GM21717 (cell line): ENCODE measurements at regions not wholly inside any gene's neighbourhood (a gene's known extent, or its start where the extent isn't known, plus 50 kb on each side); places are given as distances from the start of the nearest gene placed in this dataset.

Experiments used
- ATAC-seq: cut with Tn5 transposase; IDR thresholded peaks from one replicate; pipeline ENCODE4 v1.9.1; 2021; ENCODE audit warnings: mild to moderate bottlenecking, moderate library complexity; ENCODE audit not compliant: unreplicated experiment

DNA sequence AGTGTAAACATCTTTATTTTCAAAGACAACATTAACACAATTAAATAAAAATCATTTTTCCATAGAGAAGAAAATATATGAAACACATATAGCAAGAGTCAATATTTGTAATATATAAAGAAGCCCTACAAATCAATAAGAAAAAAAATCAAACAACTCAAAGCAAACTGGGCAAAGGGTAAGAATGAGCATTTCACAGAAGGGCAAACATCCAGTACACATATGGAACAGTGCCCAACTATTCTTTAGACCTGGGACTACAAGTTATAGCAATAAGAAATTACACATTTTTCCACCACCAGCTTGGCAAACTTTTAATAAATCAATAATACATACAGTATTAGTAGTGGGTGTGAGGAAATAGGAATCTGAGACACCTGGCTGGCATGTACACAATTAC, 324.1 kb downstream of the CYP26B1 start:
- no peak for ATAC-seq

DNA sequence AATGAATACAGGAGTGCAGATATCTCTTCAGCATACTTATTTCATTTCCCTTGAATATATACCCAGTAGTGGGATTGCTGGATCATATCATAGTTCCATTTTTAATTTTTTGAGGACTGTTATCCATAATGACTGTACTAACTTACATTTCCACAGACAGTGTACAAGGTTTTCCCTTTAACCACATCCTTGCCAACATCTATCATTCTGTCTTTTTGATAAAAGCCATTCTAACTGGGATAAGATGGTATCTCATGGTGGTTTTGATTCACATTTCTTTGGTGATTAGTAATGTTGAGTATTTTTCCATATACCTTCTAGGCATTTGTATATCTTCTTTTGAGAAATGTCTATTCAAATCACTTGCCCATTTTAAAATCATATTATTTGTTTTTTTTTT, 325.2 kb downstream of the CYP26B1 start:
- no peak for ATAC-seq

DNA sequence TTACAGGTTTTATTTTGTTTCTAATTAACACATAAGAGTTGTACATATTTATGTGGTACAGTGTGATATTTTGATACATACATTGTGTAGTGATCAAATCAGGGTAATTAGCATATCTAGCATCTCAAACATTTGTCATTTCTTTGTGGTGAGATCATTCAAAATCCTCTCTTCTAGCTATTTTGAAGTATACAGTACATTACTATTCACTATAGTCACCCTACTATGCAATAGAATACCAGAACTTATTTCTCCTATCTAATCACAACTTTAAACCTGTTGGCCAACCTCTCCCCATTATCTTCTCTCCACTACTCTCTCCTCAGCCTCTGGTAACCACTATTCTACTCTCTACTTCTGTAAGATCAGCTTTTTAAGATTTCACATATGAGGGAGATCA, 325.8 kb downstream of the CYP26B1 start:
- ATAC-seq = no peak

DNA sequence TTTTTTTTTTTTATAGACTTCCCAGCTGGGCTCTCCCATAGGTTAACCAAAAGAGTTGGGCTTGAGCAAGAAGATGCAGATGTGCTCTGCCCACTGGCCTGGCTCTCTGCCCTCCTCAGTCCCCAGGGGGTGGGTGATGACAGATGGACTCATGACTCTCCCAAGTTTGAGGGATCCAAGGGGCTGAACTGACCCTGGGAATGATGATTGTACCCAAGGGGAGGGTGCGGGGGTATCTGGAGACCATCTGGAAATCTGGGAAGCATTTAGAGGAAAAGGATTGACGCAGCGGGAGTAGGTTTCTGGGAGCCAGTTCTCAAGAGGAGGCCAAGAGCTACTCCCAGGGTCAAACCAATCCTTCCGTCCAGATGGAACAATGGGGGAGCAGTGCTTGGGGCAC, 330.8 kb downstream of the CYP26B1 start:
- no peak for ATAC-seq

DNA sequence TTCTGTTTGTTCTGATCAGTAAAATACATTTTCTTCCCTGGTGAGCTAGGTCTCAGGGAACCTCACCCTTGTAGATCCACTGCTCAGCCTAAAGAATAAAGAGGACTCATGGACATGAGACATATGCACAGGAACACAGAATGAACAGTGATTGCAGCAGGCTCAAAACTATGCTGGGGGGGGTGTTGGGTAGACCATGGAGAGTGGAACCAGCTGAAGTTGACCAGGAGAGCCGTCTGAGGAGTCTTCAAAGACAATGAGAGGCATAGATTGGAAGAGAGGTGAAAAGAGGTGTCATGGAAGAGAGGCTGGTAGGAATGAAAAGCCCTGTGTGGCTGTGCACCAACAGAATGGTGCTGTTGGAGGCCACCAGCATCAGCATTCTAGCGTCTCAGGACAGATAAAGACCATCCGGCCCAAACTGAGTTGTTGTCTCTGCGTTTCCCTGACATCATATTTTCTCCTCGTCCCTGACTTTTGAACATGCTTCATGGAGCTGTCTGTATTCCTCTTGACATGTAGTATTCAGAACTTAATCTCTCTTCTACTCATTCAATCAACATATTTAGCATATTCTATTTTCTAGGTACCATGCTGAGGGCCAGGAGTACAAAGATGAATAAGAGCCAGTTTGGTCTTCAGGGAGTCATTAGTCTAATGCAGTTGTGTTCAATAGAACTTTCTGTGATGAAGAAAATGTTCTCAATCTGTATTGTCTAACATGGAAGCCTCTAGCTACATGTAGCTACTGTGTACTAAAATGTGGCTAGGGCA, 331.8 kb downstream of the CYP26B1 start:
- no peak for ATAC-seq

DNA sequence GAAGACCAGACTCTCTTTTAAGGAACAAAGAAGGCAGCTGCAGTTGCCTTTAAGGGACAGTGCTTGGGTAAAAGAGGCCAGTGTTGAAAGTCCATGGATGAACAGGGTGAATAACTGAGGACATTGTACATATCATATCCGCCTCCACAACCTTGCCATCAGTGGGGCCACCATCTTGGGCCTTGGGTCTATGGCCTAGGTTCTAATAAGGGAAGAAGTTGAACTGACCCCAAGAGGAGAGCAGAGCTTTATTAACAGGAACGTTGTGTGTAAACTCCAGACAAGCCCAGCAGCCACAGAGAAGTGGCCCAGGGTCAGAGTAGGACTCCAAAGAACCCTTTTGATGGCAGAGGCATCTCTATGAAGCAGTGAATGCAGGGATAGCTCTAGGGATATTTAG, 332.8 kb downstream of the CYP26B1 start:
- ATAC-seq = no peak

DNA sequence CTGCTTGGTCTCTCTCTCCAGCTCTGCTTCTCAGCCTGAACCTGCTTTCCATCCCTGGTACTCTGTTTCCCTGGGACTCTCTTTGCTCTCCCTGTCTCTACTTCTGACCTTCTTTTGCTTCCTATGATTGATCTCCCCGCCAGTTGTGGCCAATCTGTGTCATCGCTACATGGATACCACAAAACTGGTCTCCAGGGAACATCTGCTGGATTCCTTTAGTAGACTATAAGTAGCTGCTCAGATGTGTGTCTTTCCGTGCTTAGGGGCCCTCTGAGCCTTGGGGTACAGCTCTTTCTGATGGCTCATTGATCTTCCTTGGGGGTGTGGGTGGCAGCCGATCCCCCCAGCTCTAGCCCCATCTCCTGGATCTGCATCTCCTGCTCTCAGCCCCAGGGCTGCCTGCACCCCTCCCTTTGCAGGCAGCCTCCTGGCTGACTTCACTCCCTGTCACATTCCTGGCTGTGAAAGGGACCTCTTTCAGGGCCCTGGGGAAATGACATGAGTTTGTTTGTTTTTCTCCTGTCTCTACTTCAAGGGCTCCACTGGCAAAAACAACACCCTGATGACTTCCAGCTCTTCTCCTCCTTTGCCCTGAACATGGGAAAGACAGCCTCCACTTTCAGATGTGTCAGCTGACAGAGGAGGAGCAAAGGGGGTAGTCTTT, 333.7 kb downstream of the CYP26B1 start:
- no peak for ATAC-seq

DNA sequence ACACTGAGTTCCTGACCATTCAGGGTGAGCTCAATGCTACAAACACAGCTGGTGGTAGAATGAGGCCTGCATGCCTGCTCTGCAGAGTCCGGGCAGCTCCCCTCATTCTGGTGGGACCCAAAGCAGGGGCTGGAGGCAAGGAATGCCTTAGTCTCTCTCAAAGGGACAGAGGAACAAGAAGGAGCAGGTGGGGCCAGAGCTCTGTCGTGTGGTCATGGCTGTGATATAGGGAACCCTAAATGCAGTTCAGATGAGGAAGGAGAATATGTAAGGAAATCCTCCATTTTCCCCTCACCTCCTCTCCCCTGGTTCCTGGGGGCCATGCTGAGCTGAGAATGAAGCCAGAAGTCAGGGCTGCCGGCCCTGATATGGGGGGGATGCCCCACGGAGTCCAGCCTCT, 334.3 kb downstream of the CYP26B1 start:
- ATAC-seq = no peak

DNA sequence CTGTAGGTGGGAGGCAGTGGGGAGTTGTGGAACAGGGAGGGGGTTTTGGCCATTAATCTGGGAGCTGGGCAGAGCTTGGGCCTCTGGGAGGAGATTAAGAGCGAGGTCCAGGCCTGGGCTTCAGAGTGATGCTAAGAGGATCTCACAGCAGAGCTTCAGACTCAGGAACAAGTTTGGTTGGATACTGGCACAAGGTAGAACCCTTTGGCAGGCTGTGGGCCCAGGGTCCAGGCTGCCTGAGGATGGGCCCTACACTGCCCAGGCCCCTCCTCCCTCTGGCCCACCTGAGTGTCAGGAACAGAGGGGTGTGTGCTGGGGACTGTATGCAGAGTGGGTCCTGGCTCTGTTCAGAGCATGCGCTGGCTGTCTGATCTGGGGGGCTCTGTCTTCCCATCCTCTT, 334.9 kb downstream of the CYP26B1 start:
- no peak for ATAC-seq

DNA sequence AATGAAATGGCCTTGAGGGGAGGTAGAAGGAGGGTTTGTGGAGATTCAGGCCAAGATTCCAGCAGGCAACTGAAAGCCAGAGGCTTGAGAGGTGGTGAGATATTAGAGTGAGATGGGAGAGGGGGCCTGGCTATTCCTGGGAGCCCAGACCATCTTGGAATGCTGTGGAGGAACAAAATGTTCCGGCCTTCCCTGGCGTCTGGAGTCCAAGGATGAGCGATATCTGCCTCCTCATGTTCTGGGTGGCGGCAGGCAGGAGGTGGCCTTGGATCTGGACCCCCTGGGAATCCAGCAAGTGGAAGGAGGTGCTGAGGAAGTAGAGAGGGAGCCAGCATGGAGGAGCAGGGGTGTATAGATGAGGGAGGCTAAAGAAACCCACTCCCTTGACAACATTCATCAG, 335.9 kb downstream of the CYP26B1 start:
- ATAC-seq = no peak

DNA sequence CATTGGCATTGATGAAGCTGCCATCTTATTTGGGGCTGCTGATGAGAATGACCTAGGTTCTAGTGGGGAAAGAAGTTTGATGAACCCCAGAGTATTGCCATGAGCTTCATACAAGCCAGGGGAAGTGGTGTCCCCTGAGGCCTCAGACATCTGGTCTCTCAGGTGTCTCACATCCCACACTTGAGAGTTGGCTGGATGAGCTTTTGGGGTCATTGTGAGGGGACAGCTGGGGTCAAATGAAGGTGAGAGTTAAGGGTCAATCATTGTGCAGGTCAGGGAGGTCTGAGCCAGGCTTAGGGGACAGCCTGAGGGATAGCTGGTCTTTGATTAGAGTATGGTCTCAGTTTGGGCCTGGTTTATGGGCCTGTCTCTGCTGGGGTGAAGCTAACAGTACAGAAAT, 336.5 kb downstream of the CYP26B1 start:
- ATAC-seq = no peak

DNA sequence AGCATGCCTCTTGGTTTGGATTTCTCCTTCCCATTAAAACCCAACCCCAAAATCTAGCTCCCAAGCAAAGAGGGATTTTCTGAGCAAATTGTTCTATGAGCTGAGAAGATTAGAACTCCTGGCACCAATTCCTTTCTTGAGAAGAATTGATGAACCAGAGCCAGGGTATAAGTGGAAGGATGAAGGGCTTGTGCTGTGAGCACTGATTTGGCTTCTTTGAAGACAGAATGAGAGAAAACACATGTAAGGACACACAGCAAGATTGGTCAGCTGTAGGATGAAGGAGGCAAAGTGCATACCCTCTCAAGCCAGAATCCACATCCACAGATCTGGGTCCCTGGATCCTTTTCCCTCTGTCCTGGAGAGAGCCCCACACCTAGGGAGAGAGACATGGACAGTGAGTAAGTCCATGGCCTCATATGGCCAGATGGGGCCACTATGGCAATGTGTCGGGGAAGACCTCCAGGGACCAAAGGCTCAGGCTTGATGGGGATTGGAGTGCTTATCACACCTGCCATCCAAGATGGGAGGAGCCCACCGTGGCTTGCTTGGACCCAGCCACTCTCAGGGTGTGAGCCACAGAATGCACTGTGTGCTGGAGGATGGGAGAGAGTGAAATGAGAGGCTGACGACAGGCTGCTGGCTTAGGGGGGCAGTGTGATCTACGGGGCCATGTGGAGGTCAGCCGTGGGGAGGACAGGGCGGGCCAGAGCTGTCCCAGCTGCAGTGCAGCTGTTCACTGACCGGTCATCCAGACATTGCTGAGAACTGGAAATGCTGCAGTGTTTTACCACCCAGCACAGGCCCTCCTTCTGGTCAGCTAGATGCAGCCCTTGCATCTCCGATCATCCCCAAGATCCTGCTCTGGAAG, 339.8 kb downstream of the CYP26B1 start:
- ATAC-seq = no peak

DNA sequence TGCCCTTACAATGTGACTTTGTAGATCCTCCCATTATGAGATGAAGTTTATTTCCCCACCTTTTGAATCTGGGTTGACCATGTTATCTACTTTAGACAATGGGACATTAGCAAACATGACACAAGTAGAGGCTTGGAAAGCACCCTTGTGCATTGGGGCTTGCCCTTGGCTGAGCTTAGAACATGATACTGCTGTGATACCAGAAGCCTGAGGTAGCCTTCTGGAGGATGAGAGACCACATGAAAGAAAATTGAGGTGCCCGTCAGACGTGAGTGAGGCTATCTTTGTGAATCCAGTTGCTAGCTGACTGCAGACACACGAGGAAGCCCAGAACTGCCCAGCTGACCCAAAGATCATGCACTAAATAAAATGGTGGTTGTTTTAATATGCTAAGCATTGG, 341.2 kb downstream of the CYP26B1 start:
- no peak for ATAC-seq

DNA sequence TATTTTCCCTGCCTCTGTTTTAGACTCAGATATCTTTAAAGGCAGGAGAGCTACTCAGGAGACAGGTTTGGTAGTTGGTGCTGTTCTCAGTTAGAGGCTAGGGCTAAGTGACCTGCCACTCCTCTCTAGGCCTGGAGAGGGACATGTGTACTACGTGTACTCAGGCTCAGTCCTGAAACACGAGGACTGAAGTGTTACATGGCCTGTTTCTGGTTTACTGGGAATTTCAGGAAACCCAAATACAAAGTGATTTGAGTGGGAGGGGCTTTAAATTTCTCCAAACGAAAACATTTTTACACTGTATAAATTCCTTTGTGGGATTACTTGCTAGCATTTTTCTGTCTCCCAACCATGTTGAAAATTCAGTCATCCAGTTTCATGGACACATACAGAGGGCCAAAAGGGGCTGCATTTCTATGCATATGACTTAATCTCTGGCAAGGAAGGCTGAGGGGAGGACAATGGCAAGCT, 343.3 kb downstream of the CYP26B1 start:
- no peak for ATAC-seq

DNA sequence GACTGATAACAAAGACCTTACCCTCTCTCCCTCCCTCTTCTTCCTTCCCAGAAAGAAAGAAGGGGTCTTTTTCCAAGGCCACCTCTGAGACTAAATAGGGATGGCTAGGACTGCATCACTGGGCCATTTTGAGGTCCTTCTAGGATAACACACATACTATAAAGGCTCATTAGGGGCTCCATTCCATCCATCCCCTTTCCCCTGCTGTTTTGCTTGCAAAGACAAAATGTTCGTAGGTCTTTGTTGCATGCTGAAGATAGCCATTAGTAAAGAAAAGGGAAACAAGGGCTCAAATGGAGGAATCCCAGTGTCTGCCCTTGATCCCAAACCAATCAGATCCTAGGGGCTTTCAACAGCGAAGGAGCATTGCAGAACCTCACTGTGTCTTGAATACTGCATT, 344.3 kb downstream of the CYP26B1 start:
- no peak for ATAC-seq

DNA sequence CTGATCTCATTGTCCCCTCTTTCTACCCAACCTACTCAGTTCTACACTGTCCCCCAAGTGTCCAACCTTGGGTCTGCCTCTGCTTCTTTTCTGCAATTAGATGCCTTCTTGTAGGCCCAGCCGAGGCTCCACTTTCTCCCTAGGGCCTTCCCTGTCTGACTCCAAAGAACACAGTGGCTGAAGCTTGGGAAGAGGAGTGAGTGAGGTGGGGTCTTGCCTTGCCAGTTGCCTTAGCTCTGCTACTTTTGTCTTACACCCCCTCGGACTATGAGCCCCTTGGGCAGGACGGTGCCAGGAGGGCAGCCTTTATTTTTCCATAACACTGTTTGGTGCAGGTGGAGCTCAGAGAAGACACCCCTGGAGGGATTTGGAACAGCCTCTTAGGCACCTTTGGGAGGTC, 345.1 kb downstream of the CYP26B1 start:
- no peak for ATAC-seq

DNA sequence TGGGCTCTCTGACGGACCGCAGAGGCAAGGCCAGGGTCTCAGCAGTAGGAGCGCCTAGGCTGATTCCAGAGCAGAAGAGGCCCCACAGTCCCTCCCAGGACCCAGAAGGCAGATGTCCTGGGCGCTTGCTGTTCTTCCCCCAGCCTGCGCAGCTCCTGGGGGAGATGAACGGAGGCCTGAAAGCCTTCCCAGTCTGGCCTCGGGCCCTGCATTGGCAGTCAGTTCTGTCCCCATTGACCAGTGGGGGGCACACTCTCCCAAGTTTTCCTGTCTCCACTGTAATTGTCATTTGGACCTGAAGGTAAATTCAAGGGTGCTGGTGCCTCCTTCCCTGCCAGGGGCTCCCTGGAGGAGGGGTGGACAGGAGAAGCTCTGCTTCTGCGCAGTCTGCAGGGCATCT, 345.7 kb downstream of the CYP26B1 start:
- ATAC-seq = no peak

DNA sequence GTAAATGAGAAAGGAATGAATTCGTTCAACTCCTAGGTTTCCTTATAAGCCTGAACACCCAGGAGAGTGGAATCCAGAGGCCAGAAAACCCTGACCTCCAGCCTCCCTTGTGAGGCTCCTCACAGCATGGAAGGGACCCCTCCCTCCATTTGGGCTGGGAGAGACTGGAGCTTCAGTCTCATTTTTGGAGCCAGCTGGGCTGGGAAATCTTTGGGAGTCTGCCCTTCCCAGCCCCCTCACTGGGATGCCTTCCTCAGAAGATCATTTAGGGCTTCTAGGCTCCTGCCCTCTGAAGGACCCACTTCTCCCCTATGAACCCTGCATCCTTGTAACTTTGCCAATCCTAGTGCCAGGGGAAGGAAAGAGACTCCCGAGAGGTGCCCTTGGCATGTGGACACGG, 346.1 kb downstream of the CYP26B1 start:
- no peak for ATAC-seq

DNA sequence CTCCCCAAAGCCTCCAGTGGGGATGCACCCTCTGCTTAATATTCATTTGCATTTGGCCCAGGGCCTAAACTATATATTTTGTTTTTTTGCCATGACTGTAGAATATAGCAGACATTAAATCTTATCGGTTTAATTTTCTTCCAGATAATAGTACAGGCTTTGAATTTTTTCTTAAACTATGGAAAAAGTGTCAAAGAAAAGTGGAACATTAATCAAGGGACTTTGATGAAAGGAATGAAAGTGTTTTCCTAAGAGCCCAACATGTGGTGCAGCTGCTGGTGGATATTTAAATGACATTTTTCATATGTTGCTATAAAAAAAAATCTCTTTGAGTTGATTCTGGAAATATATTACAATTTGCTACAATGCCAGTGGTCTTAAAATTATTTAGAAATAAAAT, 346.8 kb downstream of the CYP26B1 start:
- ATAC-seq = no peak

DNA sequence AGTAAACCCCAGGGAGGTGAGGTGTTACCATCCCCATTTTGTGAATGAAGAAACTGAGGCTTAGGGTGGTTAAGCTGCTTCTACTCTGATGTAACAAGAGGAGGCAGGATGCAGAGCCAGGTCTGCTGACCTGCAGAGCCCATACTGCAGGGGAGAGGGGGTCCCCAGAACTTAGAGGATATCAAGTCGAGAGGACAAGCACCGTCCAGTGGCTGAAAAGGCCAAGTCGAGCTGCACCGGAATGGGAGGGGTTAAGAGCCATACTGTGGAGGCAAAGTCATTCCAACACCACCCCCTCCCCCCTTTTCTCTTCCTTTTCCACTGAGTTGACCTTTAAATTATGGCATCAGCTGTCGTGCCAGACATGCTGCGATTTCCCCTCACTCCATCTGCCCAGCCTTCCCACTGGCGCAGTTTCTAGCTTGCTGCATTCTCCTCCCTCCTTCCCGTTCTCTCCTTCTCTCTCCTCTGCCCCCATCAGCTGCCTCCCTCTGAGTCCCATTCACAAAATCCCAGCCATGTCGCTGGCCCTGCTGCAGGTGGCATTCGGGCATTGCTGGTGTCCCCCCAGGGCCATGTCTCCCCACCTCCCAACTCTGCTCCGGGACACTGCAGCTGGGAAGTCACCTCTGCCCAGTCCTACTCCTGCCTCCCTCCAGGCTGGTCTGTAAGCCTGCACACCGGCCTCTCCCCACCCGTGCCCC, 346.9 kb downstream of the DYSF start:
- no peak for ATAC-seq

DNA sequence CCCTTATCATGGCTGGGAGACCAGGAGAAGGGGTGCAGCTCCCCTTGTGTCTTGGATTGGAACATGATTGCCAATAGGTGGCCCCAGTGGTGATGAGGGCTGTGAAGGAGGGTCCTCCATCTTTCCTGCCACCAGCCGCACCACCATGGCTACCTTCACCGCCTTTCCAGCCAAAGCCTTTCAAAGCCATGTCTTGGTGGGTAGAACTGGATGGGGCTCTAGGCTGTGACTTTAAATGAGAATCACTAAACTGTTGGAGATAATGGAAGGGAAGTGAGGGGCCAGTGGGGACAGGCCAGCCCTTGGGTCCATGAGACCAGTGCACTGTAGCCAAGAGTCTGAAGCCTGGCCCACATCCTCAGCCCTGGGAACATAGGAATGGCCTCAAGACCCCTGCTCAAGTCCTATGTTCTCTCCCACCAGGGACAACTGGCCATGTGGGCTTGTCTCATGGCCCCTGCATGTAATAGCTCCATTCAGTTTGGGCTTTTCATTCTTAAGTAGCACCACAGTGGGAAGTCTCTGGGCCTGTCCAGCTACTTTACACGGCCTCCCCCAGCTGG, 345.7 kb downstream of the DYSF start:
- ATAC-seq = no peak
